Kidney (tissue), 13 donors: ENCODE measurements at regions not wholly inside any gene's neighbourhood (a gene's known extent, or its start where the extent isn't known, plus 50 kb on each side); places are given as distances from the start of the nearest gene placed in this dataset.

Source experiments
- DNase-seq, 5 donors: peaks; one replicate each; pipeline ENCODE4 v3.0.0-alpha.2; 2013 to 2020
- FAIRE-seq: peaks from 2 replicates; lab custom pipeline; 2012; peaks lifted over from hg19 to GRCh38; lab: Jason Lieb, UNC
- H3K27ac ChIP-seq, 2 donors: one replicate each; pipeline ENCODE4 v1.7.0; 2013; ENCODE audit warnings: low read depth in 2 of 2, low read length in 2 of 2, inconsistent platforms in 1 of 2
- H3K27me3 ChIP-seq: one replicate; pipeline ENCODE4 v1.7.1; 2013; ENCODE audit warnings: low read length, inconsistent platforms; ENCODE audit not compliant: control insufficient read depth, insufficient read depth
- H3K36me3 ChIP-seq, 3 donors: one replicate each; pipeline versions ENCODE4 v1.7.0 to v1.7.1; 2013; ENCODE audit warnings: low read length in 3 of 3, control low read depth in 1 of 3, inconsistent platforms in 1 of 3; ENCODE audit not compliant: insufficient read depth in 3 of 3, control insufficient read depth in 2 of 3
- H3K4me1 ChIP-seq, 3 donors: one replicate each; pipeline versions ENCODE4 v1.7.0 to v1.7.1; 2013; ENCODE audit warnings: low read length in 3 of 3, inconsistent platforms in 1 of 3, low read depth in 1 of 3; ENCODE audit not compliant: control insufficient read depth in 2 of 3, insufficient read depth in 2 of 3
- H3K4me3 ChIP-seq, 3 donors: one replicate each; pipeline versions ENCODE4 v1.7.0 to v1.8.1; 2013; ENCODE audit warnings: low read length in 3 of 3, control low read depth in 1 of 3, inconsistent platforms in 1 of 3
- H3K9ac ChIP-seq, 3 donors: one replicate each; pipeline versions ENCODE4 v1.7.0 to v1.7.1; 2013; ENCODE audit warnings: low read length in 3 of 3, control low read depth in 1 of 3, inconsistent platforms in 1 of 3
- H3K9me3 ChIP-seq, 3 donors: one replicate each; pipeline versions ENCODE4 v1.7.0 to v1.7.1; 2013; ENCODE audit warnings: low read length in 3 of 3, control low read depth in 1 of 3, inconsistent platforms in 1 of 3; ENCODE audit not compliant: control insufficient read depth in 2 of 3, insufficient read depth in 1 of 3
- CTCF ChIP-seq: IDR thresholded peaks from 3 replicates; pipeline ENCODE4 v1.5.1; 2012; ENCODE audit warnings: mild to moderate bottlenecking, moderate library complexity, borderline replicate concordance; ENCODE audit not compliant: insufficient read depth; ENCODE audit errors: extremely low read depth
- intact Hi-C: fragments of 100-400 bp; cut with DNase I; formaldehyde crosslinking; loops from one replicate; pipeline ENCODE4 v1.11.1; 2022
- donor health status: control.
- donor health status: control.
- donor health status: control.
- donor health status: control.
- donor health status: control.
- donor health status: DM: yes; HTN: yes; CAD: no.
- donor health status: Normal renal cell carcinoma (clear cell type).

DNA sequence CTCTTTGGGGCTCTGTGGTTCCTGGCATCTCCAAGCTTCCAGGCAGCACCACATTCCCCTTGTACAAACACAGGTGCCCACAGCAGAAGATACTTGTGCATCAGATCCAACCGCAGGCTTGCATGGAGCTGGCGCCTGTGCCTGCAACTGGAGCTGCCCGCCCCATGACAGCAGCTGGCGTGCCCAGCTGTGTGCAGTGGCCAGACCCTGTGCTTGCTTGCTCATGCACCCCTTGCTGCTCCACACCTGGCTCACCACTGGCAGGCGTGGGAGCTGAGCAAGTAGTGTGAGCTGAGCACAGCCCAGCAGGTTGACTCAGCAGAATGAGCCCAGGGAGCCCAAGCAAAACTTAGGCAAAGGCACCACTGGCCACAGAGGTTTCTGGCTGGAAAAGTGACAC is 84.4 kb upstream of the STARD4 start:
- H3K27me3 ChIP-seq, result no peaks in the 10 kb centered on the region
- H3K36me3 ChIP-seq, result no peaks in the 10 kb centered on the region
- H3K4me1 ChIP-seq, result no peaks in the 10 kb centered on the region
- no peaks in the 10 kb centered on the region for H3K9me3 ChIP-seq
- H3K27ac ChIP-seq, result no peak overlapping the region
- TF ChIP-seq CTCF, result no peak
- no peak overlapping the region for H3K4me3 ChIP-seq
- no peak for DNase-seq
- intact Hi-C loops, result no loop called here
- FAIRE-seq, result no peak
- no peak overlapping the region for H3K9ac ChIP-seq

DNA sequence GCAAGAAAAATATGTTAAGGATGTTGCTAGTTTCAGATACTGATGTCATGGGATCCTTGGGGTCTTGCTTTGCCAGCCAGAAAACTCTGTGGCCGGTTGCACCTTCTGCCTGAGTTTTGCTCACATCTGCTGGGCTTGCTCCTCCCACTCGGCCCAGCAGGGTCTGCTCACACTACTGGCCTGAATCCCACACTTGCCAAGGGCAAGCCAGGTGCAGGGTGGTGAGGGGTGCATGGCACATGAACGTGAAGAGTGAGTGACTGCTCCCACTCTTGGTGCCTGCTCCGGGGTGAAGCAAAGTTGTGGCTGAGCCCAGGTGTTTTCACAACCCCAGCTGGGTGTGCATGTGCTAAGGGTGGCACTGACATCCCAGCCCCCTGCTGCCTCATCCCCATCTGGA is 83.1 kb upstream of the STARD4 start:
- H3K9me3 ChIP-seq, result no peaks in the 10 kb centered on the region
- intact Hi-C loops, result no loop called here
- H3K27me3 ChIP-seq, result no peaks in the 10 kb centered on the region
- no peaks in the 10 kb centered on the region for H3K4me1 ChIP-seq
- H3K9ac ChIP-seq, result no peak overlapping the region
- no peak for TF ChIP-seq CTCF
- H3K27ac ChIP-seq, result no peak overlapping the region
- FAIRE-seq, result no peak
- no peak overlapping the region for H3K4me3 ChIP-seq
- no peak for DNase-seq
- H3K36me3 ChIP-seq, result no peaks in the 10 kb centered on the region

- H3K9ac ChIP-seq, result no peak overlapping the region
- H3K36me3 ChIP-seq, result no peaks in the 10 kb centered on the region
- intact Hi-C loops, result no loop called here
- DNase-seq, result no peak
- TF ChIP-seq CTCF, result no peak
- H3K9me3 ChIP-seq, result no peaks in the 10 kb centered on the region
- no peaks in the 10 kb centered on the region for H3K27me3 ChIP-seq
- H3K27ac ChIP-seq, result no peak overlapping the region
- no peak overlapping the region for H3K4me3 ChIP-seq
- no peak for FAIRE-seq
- H3K4me1 ChIP-seq, result no peaks in the 10 kb centered on the region
Observed at GRCh38 chr5:111589316-111589715, 77.0 kb upstream of the STARD4 start.

DNA sequence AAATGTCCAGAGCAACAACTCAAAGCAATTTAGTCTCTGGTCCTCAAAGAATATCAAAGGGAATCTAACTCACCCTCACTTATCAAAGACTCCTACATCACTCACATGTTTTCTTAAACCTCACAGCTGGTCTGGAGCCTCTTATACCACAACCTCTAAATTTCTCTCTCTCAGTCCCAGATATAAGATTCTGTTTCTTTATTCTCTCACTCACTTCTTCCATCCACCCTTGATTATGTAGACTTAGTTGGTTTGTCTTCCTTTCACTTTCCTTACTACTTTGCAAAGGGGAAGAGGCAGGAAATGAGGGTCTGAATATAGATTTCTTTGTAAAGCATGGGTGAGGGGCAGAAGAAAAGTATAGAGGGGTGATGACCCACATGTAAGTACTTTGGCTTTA is 75.4 kb upstream of the STARD4 start:
- Histone ChIP-seq H3K4me1 (no peaks in the 10 kb centered on the region), H3K36me3 (no peaks in the 10 kb centered on the region), H3K9ac (no peak overlapping the region), H3K27ac (no peak overlapping the region), H3K9me3 (no peaks in the 10 kb centered on the region), H3K4me3 (no peak overlapping the region), H3K27me3 (no peaks in the 10 kb centered on the region)
- no peak for FAIRE-seq
- no peak for TF ChIP-seq CTCF
- intact Hi-C loops, result no loop called here
- DNase-seq, result no peak
